GM10266 (cell line): ENCODE measurements at regions not wholly inside any gene's neighbourhood (a gene's known extent, or its start where the extent isn't known, plus 50 kb on each side); places are given as distances from the start of the nearest gene placed in this dataset.

Experiments
- DNase-seq: peaks from one replicate; pipeline ENCODE4 v3.0.0; 2012; ENCODE audit errors: extremely low spot score
- TF ChIP-seq, protein P1 (sequence below): IDR thresholded peaks from 2 replicates; pipeline ENCODE4 v1.5.1; 2012; ENCODE audit warnings: mild to moderate bottlenecking, low read depth; ENCODE audit not compliant: control insufficient read depth, insufficient read depth; ENCODE audit errors: missing control alignments

DNA sequence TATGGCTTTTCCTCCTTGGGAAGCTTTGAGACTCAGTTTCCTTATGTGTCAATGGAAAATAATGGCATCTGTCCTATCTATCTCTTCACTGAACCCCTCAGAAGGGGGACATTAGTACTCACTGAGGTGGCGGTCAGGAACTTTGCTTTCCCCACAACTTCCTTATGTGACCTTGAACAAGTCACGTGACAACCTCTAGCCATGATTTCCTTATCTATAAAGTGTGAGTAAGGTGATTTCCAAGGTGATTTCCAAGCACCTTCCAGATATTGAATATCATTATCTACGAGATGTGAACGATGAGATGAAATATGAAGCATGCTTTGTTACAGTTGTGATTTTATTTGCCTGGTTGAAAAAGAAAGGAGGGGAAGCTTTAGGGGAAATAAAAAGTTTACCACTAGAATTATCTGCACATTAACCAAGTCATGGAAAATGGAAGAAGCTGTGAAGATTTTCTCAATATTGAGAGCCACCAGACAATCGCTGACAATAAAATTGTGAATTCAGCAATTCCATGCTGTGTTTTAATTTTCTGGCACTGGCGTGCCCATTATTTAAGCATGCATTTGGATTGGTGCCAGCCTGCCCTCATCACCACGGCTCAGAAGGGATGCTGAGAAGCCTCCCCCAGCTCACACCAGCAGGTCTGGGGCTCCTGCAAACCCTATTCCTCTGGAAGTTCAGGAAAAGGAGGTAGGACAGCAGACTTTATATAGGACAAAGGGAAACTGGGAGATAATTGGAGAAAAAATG, 255.3 kb downstream of the CD83 start:
- no peak for DNase-seq
- TF ChIP-seq, protein P1, sequence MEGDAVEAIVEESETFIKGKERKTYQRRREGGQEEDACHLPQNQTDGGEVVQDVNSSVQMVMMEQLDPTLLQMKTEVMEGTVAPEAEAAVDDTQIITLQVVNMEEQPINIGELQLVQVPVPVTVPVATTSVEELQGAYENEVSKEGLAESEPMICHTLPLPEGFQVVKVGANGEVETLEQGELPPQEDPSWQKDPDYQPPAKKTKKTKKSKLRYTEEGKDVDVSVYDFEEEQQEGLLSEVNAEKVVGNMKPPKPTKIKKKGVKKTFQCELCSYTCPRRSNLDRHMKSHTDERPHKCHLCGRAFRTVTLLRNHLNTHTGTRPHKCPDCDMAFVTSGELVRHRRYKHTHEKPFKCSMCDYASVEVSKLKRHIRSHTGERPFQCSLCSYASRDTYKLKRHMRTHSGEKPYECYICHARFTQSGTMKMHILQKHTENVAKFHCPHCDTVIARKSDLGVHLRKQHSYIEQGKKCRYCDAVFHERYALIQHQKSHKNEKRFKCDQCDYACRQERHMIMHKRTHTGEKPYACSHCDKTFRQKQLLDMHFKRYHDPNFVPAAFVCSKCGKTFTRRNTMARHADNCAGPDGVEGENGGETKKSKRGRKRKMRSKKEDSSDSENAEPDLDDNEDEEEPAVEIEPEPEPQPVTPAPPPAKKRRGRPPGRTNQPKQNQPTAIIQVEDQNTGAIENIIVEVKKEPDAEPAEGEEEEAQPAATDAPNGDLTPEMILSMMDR, result no peak

DNA sequence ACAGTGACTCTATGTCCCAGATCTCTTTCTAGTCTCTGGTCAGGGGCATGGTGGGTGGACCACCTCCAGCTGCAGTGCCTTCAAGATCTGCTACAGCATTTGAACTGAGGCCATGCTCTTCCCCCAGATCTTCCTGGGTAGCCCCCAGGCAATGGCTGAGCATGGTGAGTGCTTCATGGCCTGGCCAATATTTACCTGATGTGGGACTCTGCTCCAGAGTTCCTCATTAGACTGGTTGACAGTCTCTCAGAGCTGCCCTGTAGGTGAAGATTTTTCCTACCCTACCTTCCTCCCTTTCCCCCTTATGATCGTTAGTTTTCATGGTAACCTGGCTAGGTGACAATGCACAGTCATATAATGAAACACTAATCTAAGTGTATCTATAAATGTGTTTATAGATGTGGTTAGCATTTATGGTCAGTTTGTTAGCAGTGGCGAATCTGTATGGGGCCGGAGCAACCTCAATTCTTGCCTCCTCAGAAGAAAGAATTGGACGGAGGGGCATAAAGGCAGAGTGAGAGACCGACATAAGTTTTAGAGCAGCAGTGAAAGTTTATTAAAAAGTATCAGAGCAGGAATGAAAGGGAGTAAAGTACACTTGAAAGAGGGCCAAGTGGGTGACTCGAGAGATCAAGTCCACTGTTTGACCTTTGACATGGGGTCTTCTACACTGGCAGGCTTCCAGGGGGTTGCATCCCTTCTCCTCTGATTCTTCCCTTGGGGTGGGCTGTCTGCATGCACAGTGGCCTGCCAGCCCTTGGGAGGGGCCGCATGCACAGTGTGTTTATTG, 256.3 kb downstream of the CD83 start:
- no peak for DNase-seq
- TF ChIP-seq, protein P1, result no peak

GRCh38 chr6:14375930-14376329, 258.4 kb downstream of the CD83 start:
- DNase-seq, result no peak
- TF ChIP-seq, protein P1, result no peak

GRCh38 chr6:14379568-14379967, 262.0 kb downstream of the CD83 start:
- no peak for DNase-seq

GRCh38 chr6:14380086-14380820, 262.7 kb downstream of the CD83 start:
- DNase-seq, result no peak

More at GRCh38 chr6:14379568-14379967, 262.0 kb downstream of the CD83 start:
- TF ChIP-seq, protein P1, result no peak

GRCh38 chr6:14380901-14381828, 263.6 kb downstream of the CD83 start:
- no peak for DNase-seq
- TF ChIP-seq, protein P1, result no peak

More at GRCh38 chr6:14380086-14380820, 262.7 kb downstream of the CD83 start:
- TF ChIP-seq, protein P1, result no peak
